NOMO-1 treated with DMSO at 0.1 percent for 48 hours (cell line): ENCODE measurements at regions not wholly inside any gene's neighbourhood (a gene's known extent, or its start where the extent isn't known, plus 50 kb on each side); places are given as distances from the start of the nearest gene placed in this dataset.

ENCODE experiments used
- DNase-seq: peaks from one replicate; lab custom pipeline; 2025; ENCODE audit not compliant: unreplicated experiment; lab: John Stamatoyannopoulos, UW

DNA sequence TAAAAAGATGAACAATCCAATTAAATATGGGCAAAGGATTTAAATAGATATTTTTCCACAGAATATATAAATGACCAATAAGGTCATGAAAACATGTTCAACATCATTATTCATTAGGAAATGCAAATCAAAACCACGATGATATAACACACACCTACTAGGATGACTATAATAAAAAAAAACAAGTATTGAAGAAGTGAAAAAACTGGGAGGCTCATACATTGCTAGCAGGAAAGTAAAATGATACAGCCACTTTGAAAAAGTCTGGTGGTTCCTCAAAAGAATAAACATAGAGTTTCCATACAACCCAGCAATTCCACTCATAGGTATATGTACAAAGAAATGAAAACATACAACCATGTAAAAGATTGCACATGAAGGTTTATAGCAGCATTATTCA, 75.7 kb upstream of the RAB4A start:
- DNase-seq: peak; percentile 5

DNA sequence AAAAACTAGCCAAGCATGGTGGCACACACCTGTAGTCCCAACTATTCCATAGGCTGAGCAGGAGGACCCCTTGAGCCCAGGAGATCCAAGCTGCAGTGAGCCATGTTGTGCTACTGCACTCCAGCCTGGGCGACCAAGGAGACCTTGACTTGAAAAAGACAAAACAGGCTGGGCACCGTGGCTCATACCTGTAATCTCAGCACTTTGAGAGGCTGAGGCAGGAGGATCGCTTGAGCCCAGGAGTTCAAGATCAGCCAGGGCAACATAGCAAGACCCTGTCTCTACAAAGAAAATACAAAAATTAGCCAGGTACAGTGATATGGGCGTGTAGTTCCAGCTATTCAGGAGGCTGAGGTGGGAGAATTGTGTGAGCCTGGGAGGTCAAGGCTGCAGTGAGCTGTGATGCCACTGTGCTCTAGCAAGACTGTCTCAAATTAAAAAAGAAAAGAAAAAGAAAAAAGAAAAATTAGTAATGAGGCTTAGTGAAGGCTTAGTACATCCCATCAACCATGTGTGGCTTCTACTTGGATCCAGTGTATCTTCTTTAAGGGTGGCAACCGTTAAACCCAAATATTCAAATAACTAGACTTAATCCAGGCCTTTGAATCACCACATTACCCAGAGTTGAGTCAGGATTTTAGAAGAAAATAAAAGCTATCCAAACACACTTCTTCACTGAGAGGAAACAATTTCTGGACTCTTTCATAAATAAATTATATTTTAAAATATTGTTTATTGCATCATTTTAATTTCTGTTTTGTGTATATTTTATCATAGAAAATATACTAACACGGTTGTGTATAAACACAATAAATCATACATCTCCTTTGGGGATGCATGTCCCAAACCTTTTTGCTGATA, 74.3 kb upstream of the RAB4A start:
- DNase-seq: no peak

DNA sequence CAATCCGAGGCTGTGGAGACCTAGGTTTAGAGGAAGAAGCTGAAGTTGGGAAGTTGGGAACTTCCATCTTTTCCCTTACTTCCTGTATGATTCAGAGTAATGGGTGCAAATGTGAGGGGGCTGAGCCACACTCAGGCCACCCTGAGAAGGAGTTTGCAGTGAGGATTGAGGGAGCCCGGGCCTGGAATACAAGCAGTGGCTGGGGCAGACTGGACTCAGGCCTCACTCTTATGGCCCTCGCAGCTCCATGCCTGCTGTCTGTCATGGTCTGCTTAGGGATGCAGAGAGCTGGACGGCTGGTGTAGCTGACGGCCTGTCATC, 73.7 kb upstream of the RAB4A start:
- DNase-seq: no peak

DNA sequence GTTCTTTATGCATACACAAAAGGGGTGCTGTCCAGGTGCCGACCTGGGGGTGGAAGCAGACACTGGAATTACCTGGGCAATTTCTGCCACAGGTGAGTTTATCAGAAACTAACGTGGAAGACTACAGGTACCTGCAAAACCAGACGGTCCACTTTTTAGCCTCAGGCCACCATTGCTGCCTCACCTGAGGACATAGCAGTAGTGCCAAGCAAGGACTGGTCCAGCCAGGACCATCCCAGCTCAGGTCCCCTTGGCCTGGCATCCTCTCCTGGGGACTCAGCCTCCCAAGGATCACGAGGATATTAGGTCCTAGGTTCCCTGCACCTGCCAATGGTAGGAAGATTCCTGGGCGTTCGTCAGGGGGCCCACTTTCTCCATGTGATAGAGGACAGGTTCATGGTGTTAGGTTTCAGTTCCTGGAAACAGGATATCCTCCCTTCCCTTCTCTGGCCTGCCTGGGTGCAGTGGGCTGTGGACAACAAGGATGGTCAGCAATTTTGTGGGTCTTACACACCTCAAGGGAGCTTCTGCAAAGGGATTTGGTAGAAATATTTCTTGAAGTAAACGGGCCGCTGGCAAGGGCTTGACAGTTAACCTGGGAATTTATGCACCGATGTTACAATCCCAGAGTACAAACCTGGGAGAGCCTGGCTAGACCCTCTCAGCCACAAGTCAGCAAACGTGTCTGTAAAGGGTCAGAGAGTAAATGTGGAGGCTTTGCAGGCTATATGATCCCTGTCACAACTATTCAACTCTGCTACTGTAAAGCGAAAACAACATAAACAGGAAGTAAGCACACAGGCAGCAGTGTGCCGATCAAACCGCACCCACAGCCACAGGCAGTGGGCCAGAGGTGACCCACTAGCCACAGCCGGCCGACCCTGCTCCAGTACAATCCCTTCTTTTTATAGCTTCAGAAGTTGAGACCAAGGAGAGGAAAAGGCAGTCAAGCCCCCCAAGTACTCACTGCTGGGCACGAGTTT, 71.4 kb upstream of the RAB4A start:
- peak; percentile 67 for DNase-seq

DNA sequence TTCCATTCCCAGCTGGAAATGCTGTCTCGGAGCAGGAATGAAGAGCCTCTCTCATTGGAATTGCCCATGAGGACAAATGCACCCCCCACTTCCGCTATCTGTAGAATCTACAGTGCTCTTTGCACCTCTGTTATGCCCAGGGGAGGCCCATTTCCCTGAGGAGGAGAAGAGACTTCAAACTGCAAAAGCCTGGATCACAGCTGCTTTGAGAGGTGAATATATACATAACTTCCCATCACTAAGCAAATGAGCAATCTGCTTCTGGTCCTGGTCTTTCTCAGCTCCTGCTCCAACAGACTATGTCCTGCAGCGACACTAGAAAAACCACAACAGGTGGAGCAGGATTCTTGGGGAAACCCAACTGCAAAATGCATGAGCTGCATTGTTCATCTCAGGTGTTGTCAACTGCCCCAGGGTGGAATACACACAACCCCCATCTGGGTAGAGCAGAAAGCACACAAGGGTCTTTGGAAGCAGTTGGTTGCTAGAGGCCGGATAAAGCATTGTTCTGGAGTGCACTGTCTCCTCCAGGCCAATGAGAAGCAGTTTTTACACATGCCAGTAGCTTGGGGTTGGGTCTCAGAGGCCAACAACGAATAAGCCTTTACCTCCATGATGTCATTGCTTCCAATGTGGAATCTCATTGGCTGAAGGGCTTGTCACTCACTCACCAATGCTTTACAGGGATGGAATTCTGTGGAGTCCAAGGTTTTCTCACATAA, 67.7 kb upstream of the RAB4A start:
- DNase-seq: no peak

DNA sequence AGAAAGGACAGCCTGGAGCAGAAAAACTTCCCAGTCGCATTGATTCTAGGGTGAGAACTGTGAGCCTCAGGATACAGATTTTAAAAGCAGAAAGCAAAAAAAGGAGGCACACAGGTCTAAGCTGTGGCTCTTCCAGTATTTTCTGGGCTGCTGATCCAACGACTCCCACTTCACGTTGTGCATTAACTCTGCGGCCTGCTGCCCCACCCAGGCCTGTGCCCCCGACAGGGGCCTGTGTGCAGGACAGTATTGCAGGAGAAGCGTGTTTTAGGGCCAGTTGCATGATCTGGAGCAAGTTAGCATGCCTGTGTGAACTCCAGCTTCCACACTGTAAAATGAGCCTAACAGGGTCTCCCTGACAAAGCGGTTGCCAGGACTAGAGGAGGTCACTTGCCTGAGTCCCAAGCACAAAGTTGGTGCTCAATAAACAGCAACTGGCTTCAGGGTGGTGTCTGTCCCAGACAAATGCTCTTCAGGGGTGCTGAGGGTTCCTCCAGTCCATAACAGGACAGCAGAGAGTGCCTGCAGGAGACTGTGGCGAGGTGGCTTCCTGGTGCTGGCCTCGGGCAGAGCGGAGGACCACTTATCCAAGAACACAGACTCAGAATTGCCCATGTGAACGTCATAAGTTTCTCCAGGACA, 66.8 kb upstream of the RAB4A start:
- DNase-seq: no peak

DNA sequence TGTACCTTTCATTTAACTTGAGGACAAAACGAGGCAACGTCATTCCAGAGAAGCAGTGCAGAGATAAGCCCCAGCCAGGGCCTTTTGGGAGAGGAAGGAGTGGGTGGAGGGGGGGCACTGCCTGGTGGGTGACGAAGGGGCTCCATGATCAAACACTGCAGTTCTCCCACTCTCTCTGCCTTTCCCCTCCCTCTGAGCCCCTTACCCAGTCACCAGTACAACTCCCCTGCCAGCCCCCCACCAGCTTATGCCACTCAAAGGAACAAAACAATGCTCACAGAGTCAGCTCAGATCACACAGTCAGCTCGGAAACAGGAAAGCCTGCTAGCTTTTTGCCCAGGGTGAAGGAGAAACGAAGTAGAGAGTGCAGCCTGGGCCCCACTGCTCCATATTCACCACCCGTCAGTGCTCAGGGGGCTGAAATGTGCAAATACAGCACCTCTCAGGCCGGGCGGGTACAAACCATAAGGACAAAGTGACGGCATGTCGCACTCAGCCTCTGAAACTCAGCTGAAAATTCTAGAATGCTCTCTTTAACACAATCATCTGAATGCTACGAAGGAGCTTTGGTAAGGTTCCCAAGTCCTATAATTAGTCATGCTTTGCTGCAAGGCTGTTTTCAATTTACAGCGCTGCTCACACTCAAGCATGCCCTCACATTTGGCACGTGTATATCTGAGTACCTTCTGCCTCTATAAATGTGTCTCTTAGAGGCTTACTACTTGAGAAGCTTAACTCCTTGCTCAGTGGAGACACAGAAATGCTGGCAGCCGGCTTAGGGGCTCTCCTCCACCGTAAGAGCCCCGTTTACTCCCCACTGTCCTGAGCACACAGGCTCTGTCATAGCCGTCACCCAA, 65.8 kb upstream of the RAB4A start:
- DNase-seq: no peak

DNA sequence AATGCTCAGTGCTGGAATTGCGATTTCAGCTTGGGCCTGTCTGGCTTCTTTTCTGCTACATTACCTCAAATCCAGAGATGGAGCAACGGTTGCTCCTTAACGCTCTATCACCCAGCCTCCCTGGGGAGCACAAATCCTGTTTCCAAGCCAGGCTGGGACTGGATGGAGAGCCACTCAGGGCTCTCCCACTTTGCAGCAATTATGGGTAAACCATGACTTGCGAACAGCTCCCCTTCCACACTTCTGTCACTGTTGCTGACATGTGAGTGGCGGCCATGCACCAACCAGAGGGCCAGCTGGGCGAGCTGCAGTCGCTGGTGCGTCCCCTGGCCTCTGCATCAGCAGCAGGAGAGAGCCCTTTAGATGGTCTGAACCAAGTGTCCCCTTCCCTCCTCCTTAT, 65.1 kb upstream of the RAB4A start:
- DNase-seq: no peak

DNA sequence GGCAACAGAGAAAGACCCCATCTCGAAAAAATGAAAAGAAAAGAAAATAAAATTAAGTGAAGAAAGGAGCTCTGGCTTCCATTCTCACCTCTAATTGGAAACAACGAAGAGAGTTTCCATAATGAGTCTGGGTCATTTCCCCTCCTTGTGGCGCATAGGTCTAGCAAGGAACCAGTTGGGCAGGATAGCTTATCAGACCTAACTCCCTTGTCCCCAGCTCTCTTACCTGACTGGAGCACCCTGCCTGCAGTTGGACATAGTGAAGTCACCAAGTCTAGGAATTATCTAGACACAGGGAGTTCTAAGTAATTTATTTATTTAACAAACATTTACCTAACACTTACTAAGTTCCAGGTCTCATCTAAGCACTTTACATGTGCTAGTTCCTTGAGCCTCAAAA, 63.0 kb upstream of the RAB4A start:
- no peak for DNase-seq

DNA sequence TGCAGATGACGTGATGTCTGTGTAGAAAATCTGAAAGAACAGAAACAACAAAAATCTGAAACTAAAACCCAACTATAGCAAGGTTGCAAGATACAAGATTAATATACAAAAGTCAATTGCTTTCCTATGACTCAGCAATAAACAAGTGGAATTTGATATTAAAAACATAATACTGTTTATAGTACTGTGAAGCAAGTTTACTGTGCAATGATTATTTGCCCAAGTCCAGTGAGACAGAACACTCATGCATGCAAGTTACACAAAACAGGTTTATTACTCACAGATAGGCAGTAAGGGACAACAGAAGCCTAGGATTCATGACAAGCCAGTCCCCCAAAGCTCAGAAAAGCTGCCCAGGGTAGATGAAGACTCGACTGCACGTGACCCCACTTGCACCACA, 62.4 kb upstream of the RAB4A start:
- no peak for DNase-seq

DNA sequence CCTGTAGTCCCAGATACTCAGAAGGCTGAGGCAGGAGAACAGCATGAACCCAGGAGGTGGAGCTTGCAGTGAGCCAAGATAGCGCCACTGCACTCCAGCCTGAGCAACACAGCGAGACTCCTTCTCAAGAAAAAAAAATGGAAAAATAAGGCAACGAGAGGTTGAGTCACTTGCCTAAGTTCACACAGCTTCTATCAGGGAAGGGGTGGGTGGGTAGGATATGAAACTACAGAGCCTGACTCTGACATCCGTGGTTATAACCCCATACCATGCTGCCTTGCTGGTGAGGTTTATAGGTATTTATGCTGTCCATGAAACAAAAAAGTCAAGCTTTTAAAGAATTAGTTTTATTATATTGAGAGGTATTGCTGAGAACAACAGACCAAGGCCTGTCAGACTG, 61.5 kb upstream of the RAB4A start:
- no peak for DNase-seq

DNA sequence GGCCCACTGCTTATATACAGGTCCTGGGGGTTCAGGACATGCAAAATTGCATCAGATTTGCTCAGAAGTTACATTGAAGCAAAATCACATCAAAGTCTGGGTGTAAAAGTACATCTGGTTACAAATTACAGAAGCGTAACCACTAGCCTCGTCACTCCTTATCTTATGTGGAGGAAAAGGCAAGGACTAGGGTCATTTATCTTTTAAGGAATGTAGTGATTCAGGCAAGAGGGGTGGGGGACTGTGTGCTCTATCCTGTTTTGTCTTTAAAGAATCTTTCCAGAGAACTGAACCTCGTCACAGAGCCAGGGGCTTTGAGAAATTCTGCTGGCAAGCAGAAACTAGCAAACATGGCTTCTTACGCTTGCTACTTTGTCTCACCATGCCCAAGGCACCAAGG, 61.1 kb upstream of the RAB4A start:
- no peak for DNase-seq

DNA sequence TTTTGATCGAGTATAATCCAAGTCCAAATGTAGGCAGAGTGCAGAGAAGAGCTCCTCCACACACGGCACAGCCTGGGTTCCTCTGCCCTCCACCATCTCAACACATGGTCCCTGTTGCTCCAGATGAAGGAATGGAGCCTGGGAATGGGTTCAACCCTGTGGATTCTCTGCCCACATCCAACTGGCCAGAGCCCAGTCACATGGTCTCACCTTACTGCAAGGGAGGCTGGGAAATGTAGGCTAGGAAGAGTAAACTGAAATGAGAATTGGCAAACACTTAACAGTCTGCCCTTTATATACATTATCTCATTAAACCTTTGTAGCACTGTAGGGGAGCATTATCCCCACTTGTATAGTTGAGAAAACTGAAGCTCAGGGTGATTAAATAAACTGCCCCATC, 60.1 kb upstream of the RAB4A start:
- no peak for DNase-seq

DNA sequence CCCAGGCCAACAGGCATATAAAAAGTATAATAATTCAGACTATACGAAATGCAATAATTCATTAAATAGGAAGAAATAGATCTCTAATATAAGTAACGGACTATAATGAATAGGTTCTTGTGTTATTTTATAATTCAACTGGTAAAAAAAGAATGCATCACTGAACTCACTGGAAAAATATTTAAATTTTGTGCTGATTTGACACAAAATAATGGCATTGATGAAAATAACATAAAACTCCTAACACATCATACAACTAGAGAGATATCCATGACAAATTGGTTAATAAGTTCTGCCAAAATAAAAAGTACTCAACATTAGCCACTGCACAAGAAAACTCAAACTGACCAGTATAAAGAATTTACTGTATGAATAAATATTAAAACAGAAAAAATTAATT, 57.1 kb upstream of the RAB4A start:
- no peak for DNase-seq

DNA sequence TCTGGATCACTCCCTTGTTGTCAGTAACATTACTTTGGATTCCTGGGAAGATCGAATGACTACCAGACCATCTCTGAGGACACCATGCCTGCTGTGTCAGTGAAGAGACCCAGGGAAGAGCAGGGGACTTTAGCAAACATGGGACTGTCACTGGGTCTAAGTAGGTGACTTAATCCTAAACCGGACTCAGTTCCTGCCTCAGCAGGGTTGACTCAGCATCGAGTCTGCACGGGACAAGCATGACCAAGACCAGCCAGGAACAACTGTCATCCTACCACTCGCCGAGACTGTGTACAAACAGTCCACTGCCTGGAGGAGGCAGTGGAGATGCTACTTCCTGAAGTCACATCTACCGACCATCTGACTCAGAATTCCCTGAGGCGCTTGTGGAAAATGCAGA, 53.2 kb upstream of the RAB4A start:
- DNase-seq: peak; percentile 1

DNA sequence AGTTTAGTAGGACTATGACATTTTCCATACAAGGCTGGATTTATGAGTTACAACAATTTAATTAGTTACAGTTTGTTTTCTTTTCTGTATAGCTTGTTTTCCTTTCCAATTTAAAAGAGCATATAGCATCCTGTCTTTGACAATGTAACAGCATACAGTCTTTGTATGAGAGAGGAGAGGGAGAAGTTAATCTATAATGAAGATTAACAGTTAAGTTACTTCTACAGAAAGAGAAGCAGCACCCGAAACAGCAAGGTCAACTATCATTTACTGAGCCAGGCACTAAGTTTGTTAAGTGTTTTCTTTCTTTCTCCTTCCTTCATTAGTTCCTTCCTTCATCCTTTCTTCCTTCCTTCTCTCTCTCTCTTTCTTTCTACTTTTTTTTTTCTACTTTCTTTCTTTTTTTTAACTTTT, 52.3 kb upstream of the RAB4A start:
- DNase-seq: no peak

DNA sequence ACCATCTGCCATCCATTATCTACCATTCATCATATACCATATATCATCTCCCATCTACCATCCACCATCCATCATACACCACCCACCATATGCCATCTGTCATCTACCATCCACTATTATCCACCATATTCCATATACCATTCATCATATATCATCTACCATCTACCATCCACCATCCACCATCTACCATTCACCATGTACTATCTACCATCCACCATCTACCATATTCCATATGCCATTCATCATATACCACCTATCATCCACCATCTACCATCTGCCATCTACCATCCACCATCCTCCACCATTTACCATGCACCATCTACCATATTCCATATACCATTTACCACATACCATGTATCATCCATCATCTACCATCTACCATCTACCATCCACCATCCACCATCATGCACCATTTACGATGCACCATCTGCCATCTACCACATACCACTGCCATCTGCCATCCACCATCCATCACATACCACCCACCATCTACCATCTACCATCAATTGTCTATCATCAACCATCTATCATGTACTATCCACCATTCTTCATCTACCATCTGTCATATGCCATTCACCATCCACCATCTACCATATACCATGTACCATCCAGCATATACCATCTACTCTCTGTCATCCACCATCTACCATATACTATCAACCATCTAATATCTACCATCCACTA, 50.6 kb upstream of the RAB4A start:
- no peak for DNase-seq

DNA sequence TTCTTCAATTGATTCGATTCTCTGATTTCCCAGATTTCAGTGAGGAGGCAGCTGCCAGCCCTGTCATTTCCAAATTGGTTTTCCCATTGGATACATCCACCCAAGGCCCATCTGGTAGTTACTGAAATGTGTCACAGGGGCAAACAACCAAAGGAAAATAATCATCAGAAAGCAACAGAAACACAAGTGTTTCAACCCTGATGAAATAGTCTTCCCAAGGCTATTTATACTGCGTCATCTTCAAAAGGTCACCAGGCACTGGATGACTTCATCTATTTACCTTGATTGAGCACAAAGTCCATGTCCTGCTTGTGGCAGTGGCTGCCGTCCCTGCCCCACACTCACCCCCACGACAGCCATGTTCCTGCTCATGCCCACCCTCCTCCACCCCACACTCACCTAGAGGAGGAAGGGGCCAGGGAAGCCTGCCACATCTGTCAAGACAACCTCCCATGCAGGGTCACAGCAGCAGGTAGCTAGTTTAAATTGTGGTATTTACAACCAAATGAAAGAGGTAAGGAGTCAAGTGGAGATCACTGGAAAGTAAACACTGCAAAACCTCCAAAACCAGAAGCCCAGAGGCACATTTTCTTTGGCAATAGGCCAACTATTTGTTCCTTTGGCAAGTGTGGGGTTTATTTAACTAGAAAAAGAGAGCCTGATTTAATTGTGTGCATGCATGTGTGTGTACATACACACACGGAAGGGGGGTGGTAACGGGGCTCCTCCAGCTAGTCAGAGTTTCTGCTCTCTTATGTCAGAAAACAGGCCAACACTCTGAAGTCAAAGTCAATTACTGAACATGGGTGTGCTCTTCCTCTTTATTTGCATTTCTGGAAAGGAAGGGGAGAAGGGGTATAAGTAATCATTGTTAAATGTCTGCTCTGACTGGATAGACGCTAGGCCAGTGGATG, 49.5 kb upstream of the RAB4A start:
- DNase-seq: peak; percentile 35
